IPS-NIHi11 (cell line): ENCODE measurements at regions not wholly inside any gene's neighbourhood (a gene's known extent, or its start where the extent isn't known, plus 50 kb on each side); places are given as distances from the start of the nearest gene placed in this dataset.

Source experiments
- DNase-seq: peaks from one replicate; pipeline ENCODE4 v3.0.0; 2012; ENCODE audit warnings: mixed read lengths, low spot score

DNA sequence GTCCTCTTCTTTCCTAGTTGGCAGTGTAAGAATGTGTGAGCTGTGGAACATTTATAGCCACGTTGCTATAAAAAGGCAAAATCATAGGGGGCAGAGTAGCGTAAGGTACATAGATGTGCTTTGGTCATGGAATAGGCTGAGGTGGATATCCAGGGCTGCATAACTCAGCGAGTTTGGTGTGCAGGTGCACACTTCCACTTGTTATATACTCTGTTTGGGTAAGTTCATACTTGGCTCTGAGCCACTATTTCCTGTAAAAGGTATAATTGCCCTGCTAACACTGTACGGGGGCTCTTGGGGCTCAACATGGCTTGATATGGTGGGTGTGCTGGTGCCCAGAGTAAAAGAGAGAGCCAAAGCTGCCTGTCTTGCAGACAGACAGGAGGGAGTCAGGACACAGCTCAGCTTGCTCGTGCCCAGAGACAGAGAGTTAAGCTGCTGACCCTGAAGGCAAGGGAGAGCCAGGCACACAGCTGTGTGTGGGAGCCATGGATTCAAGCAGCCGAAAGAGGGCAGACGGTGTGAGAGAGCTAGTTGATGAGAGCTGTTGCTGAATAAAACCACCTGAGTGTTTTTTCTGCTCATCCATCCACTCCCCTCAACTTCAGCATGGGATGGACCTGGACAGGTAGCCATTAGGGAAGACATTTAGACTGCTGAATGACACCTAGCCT is 126.7 kb downstream of the DKK1 start:
- DNase-seq = no peak

DNA sequence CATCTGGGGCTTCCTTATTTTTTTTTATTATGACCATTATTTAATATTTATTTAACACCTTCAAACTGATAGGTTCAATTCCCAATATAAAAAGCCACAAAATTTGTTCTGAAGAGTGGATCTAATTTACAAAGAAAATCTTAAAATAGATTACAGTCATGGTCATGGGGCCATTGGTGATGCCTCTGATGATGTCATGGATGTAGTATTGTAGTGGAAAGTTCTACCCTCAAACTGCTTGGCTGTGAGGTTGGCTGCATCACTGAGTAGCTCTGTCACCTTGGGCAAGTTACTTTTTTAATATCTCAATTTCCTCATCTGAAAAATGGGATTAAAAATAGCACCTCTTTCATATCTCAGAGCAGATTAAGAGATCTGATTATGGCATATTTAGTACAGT is 128.5 kb downstream of the DKK1 start:
- no peak for DNase-seq

DNA sequence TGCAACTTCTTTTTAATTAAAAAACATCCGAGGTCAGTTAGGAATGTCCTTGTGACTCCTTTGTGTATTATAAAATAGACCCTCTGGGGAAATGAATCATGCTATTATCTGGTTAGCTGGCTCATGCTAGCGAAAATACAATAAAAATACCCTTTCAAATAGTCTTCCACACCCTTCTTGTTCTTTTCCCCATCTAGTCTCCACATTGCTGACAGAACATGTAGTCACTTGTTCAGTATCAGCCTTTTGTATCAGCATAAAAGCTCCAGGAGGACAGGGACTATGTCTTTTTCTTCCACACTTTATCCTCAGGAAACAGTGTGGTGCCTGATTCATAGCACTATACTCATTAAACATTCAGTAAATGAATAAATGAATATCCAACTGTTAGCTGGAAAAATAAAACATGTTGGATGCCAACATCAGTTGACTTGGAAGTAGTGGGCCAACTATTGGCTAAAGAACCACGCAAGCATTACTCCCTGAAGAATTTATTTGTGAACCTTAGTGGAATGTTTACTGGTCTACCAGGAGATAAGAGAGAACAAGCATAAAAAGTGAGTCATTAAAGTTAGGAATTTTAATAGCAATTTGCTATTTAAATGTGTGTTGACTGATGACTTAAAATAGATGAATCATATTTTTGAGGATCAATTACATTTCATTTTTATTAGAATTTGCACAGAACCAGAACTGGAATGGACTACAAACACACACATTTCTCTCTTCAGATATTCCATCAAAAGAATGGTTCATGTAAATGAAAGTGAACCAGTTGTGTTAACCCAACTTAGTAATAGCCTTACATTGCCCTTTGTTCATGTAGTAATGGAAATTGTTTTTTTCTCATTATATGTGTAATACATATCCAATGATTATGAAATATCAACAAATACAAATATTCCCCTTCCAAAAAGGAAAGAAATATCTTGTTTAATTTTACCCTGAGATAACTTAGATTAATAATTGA is 129.6 kb downstream of the DKK1 start:
- no peak for DNase-seq

DNA sequence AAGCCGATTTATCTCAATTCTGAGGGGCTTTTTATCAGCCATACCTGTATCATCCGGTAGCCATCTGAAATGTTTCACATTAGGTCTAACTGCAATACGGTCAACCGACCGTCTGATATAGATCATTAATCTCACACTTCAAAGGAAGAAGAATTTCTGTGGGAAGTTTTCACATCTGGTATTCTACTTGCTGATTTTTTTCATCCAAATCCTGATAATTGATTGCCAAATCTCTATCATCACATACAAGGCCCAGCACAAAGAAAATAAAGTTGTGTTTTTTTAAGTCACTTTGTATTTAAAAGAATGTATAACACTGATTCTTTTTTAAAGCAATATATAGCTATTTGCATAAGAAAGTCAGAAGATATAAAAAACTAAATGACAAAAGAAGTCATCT is 132.3 kb downstream of the DKK1 start:
- no peak for DNase-seq

DNA sequence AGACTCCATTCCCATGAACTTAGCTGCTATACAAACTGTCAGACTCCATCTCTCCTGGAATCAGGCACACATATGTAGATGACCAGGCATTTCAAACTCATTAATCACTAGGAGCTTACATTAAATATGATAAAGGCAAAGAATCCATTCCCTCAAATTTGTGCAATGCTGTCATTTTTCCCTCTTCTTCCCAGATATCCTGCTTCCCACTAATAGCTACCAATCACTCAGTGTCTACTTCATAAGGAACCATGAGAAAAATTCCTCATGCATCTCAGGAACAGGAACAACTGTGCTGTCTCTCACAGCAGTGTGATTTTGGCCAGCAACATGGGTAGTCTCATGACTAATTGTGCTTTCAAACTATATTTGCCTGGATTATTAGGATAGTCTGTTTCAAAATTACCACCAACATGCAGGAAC is 133.9 kb downstream of the DKK1 start:
- no peak for DNase-seq

DNA sequence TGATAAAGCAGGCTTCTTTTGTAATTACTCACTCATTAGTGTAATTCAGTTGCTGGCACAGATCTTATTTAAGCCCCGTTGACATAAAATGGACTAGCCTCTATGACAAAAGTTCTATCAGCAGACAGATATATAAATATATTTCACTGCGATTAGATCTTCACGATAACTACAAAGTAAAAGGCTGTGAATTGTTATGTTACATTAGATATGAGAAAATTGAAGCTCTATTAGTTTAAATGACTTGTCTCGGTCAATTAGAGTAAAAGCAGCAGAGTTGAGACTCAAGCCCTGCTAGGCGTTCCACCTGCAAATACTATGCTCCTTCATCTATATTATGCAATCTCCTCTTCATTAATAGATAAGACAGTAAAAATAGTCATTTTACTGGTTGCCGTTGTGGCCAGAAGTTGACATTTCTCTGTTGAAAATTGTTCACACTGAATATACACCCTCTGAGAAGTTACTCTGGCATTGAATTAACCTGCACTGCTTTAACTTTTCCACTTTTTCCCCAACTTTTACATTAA is 136.7 kb downstream of the DKK1 start:
- no peak for DNase-seq

DNA sequence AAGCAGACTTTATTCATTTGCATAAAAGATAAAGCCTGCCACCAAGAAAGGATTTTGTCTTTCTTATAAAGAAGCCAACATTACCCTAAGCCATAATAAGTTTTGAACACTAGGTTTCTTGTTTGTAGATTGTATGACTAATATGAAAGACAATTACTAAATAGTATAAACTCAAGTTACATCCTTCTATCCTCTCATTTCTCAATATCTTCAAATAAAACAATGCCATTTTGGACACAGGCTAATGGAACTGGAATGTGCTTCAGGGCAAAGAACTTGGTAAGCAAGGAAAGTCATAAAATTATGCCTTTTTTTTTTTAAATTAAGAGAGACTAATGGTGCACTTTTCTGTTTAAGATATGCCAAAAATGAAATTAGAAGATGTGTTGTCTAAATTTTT is 137.7 kb downstream of the DKK1 start:
- no peak for DNase-seq

DNA sequence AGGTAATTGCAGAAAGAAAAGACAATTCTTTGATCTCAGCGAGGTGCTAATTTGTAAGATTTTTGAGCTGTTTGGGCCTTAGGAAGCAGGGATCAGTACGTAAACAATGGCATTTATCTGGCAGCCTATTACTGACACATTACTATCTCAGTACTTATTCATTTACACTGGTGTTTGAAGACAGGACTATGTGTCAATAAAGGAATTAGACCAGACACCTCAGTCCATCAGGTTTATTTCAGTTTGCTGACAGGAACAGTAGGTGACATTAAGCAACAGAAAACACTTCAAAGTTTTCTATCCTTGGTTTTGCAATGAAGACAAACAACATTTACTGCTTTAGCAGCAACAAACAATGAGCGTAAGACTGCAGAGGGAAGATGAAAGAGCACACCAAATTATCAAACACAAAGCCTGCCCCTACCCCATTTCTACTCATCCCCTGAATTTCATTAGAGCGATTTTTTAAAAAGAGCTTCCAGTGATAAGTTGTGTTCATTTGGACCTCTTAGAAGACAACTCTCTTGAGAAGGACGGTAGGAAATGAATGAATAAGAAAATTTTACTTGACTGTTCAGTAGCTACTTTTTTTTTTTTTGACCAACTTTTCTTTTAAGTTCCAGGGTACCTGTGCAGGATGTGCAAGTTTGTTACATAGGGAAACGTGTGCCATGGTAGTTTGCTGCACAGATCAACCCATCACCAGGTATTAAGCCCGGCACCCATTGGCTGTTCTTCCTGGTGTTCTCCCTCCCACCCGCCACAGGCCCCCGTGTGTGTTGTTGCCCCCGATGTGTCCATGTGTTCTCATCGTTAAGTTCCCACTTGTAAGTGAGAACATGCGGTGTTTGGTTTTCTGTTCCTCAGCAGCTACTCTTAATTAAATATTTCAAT is 138.8 kb downstream of the DKK1 start:
- peak; percentile 7 for DNase-seq

DNA sequence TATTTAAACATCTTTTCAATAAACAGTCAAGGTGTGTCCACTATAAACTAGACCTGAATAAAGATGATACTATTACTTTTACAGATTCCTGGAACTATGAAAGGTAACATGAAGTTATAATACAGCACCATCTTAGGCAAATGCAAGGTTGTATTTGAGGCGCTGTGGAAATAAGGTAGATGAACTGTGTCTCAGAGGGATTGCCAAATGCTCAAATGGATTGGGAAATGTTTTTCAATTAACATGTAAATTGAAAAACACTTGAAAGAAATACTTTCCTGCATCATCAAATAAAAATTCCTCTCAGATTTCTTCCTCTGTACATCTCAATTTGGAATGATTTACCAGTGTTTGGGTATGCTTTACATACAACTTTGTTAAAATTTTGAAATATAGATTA is 139.4 kb downstream of the DKK1 start:
- no peak for DNase-seq

DNA sequence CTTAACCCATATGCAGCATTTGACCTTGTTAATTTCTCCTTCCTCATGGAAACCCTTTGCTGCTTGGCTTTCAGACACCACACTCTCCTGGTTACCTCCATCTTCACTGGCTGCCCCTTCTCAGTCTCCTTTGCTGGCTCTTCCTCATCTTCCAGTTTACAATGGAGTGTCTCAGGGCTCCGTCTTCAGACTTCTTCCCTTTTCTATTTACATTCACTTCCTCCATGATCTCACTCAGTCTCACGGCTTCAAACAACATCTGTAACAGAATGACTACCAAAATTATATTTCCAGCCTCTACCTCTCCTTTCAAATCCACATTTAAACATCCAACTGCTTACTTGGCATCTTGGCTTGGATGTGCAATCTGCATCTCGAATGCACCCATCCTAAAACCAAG is 140.4 kb downstream of the DKK1 start:
- DNase-seq = no peak

DNA sequence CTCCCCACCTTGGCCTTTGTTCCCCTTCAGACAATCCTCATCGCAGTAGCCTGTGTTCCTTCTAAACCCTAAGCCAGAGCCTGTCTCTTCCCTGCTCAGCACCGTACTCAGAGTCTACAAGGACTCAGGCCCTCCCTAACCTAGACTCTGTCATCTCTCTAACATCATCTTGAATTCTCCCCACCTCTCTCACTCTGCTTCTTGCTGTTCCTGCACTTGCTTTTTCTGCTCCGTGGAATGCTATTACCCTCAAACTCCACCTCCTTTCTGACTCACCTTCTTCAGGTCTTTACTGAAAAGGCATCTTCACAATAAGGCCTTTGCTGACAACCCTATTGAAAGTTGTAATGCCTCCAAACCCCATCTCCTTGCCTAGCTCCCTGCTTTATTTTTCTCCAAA is 141.0 kb downstream of the DKK1 start:
- DNase-seq = no peak

DNA sequence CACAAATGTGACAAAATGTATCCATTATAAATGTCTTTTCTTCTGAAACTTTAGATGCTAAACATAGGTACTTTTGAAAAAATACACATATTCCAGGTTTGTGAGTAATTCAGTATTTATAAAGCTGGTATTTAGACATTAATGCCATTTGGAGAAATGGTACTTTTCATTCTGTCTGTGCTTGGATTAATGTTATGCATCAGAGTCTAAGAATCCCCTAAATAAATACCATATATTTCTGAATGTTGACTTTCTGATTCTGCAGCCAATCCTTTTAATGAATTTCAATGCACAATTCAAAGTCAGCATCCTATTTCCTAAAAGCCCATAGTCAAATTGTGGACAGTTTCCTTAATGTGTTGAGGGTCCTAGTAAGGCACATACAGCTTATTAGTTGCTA is 145.0 kb downstream of the DKK1 start:
- no peak for DNase-seq

DNA sequence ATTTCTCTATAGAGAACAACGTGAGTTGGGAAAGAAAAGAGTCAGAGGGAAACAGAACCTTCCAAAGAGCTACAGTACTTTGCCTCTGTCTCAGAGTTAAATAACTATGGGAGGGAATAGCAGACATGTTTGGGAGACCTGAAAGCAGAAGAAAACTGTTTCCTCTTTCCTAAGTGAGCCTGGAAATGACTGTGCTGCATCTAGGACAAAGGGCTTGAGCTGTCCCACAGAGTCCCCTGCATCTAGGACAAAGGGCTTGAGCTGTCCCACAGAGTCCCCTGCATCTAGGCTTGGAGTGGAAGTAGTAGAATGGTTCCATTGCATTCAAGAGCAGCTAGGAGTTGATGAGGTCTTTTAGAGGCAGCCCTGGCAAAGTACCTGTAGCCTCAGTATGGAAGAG is 149.7 kb downstream of the DKK1 start:
- DNase-seq = no peak

DNA sequence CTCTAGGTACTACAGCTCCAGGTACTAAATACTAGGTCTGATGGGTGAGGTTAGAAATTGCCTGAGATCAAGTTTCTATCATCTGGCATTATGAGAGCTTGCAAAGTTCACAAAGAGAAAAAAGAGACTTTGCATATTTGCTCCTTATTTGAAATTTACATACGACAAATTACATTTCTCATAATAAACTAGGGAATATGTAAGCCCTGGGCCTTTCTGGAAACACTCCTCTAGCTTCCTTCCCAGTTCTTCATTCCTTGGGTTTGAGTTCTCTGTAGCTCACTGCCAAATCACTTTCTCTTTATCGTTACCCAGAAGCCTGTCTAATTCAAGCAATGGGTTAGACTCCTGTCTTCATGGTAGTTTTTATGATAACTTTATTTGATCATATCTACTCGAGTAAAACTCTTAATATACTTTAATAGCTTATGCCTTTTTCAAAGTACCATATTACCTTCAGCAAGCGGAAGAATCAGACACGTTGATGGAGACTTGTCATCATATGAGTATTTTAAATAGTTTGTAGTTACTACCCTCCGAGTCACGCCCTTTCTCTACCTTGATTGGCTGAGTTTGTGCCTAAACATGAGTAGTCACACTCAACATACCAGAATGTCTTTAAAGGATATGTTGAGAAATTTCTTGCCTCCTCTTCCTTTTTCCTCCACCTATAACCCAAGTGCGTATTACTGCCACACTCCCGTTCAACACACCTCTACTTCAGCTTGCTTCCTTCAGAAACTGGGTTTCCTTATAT is 150.5 kb downstream of the DKK1 start:
- DNase-seq = no peak

DNA sequence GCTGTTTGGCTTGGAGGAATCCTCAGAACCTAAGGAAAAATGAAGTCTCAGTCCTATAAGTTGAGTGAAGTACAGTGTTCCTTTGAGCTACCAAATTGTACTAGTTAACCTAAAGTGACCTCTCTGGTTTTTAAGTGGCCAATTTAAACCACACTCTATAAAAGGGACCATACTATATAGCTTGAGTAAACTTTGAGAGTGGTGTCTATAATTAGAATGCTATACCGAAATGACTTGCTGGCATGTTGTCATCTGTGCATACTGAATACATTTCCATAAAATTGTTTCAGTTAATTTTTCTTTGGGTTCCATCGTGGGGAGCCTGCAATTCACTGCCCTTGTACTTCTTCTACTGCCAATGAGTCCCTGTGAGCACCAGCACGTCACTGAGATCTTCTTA is 151.1 kb downstream of the DKK1 start:
- no peak for DNase-seq

DNA sequence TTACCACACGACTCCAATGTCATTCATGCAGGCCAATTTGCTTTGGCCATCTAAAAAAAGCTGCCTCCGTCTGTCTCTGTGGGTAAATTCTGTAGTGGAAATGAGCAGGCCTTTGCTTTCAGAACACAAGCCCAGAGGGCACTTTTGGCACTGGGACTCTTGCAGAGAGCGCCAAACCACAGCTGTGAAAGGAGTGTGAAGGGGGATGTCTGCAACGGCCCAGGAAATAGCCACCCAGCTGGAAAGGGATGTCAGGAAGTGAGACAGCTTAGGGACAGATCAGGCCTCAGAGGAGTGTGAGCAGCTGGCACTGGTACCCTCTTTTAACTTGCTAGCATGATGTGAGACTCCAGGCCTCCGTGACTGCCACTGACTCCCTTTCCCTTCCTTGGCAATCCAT is 152.4 kb downstream of the DKK1 start:
- no peak for DNase-seq

DNA sequence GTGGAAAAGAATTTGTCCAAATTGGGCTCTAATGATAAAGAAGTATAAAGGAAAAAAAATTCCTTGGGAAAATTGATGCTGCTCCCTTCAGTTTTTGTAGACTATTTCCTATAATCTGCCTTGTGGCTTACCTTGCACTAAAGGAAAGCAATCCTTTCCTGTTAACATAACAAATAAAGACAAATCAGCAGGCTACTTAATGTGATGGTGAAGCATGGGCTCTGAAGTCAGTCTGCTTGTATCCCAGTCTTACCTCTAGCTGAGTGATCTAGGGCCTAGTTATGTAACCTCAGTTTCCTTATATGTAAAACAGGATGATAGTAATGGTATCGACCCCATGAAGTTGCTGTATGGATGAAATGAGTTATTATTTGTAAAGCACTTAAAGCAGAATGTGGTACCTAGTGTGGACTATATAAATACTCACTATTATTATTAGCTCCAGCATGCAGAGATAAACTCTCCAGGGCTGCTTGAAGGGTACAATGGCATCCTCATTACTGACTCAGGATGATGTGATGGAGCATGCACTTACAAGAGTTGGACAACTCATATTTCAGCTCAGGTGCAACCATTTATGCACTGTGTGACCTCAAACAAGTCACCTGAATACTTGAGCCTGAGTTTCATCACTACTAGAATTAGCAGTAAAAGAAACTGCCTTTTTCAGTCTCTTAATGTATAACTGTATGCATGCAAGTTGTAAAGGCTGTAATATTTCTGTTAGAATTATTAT is 156.1 kb downstream of the DKK1 start:
- DNase-seq = no peak

DNA sequence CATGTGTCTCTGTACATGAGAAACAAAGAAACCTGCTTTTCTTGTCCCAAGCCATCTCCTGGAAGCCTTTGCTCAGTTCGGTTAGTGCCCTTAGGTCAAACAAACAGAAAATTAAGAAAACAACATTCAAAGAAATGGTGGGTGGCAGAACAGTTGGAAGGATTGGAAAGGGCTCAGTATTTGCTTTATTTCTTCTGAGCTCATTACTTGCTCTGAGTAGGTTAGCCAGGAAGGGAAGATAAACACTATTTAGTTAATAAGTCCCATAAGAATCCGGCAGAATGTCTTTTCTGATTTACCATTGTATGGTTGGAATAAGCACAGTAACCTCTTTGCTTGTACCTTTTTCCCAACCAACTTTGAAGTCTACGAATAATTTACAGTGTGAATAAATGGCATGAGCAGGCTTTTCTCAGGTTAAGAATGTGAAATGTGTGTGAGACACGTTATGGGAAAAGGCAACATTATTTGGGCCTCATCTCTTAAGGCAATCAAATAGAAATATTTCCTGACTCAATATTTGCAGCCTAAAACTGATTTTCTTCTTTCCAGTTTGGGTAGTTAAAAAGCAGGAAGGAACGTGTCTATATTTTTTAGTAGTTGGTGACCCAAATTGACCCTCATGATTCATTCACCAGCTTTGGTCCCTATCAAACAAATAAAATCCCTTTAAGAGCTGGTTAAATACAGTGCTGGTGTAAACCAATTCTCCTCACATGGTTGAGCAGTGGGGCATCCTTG is 158.5 kb downstream of the DKK1 start:
- DNase-seq = no peak

DNA sequence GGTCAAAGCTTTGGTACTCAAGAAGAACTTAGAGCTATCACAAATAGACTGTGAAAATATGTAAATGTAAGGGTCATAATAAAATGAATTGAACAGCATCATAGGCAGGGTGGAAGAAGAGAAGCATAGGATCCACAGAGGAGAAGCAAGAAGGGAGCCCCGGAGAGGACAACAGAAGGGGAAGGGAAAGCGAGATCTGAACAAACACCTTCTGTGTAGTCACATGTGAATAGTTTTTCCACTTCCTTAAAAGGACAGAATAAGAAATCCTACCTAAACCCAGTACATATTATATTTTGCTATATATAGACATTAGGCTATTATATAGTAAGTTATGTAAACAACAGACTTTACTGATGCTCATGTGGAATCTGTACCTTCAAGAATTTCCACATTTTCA is 160.2 kb downstream of the DKK1 start:
- DNase-seq = no peak

DNA sequence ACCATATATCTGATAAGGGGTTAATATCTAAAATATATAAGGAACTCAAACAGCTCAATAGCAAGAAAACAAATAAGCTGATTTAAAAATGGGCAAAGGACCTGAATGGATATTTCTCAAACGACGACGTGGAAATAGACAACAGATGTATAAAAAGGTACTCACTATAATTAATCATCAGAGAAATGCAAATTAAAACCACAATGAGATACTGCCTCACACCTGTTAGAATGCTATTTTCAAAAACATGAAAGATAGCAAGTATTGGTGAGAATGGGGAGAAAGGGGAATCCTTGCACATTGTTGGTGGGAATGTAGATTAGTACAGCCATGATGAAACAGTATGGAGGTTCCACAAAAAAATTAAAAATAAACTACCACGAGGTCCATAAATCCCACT is 163.2 kb downstream of the DKK1 start:
- DNase-seq = no peak
